Thoracic aorta (tissue), 2 donors: ENCODE measurements at regions not wholly inside any gene's neighbourhood (a gene's known extent, or its start where the extent isn't known, plus 50 kb on each side); places are given as distances from the start of the nearest gene placed in this dataset.

Experiments used
- ATAC-seq: fragments of 150-250 bp; one replicate; pipeline ENCODE4 v1.8.0; 2017; ENCODE audit warnings: low read depth; ENCODE audit not compliant: insufficient number of reproducible peaks, low FRiP score
- DNase-seq: peaks from one replicate; pipeline ENCODE4 v3.0.0-alpha.2; 2020; ENCODE audit warnings: low spot score
- H3K27ac ChIP-seq, 2 donors: fragments of 200-600 bp; sonication (generic); 1 replicate in 1 of 2; 2 replicates in 1 of 2; pipeline ENCODE4 v1.5.1; 2016; ENCODE audit warnings: mild to moderate bottlenecking in 2 of 2, moderate library complexity in 2 of 2
- H3K27me3 ChIP-seq: fragments of 200-600 bp; sonication (generic); replicated peaks from 2 replicates; pipeline ENCODE4 v1.6.0; 2016; ENCODE audit warnings: mild to moderate bottlenecking; ENCODE audit not compliant: insufficient read depth
- H3K36me3 ChIP-seq: fragments of 200-600 bp; sonication (generic); one replicate; pipeline ENCODE4 v1.5.1; 2016
- H3K4me1 ChIP-seq, 2 donors: fragments of 200-600 bp; sonication (generic); 1 replicate in 1 of 2; 2 replicates in 1 of 2; pipeline versions ENCODE4 v1.5.1 to v1.6.0; 2016; ENCODE audit warnings: low read depth in 2 of 2, mild to moderate bottlenecking in 1 of 2; ENCODE audit not compliant: control insufficient read depth in 1 of 2
- H3K4me3 ChIP-seq: fragments of 200-600 bp; sonication (generic); 2 replicates; pipeline ENCODE4 v1.5.1; 2016; ENCODE audit warnings: mild to moderate bottlenecking
- H3K9me3 ChIP-seq: fragments of 200-600 bp; sonication (generic); 2 replicates; pipeline ENCODE4 v1.5.1; 2016
- TF ChIP-seq, protein P1 (sequence below): fragments of 200-600 bp; sonication (generic); IDR thresholded peaks from one replicate; pipeline ENCODE4 v1.5.1; 2019; ENCODE audit warnings: antibody characterized with exemption

DNA sequence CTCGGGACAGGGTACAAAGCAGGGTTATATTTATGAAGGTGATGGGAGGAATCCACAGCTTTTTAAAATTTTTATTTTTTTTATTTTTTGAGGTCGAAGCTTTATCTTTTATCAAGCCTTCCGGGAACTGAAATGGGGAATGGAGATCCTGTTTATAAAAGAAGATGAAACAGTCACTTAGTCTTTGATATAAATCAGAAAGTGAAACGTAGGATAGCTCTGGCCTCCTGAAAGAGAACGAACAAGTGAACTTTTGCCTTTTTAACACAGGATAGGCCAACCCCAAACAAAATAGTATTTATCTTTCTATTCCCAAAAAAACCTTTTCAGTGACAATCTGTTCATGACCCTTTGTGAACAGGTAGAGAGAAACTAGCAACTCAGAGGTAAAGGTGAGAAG lies 634.0 kb upstream of the LMCD1 start:
- Histone ChIP-seq H3K4me3 (no peak overlapping the region), H3K4me1 (no peaks in the 10 kb centered on the region), H3K27ac (no peak overlapping the region), H3K9me3 (no peaks in the 10 kb centered on the region), H3K27me3 (no peaks in the 10 kb centered on the region), H3K36me3 (no peaks in the 10 kb centered on the region)
- TF ChIP-seq, protein P1, sequence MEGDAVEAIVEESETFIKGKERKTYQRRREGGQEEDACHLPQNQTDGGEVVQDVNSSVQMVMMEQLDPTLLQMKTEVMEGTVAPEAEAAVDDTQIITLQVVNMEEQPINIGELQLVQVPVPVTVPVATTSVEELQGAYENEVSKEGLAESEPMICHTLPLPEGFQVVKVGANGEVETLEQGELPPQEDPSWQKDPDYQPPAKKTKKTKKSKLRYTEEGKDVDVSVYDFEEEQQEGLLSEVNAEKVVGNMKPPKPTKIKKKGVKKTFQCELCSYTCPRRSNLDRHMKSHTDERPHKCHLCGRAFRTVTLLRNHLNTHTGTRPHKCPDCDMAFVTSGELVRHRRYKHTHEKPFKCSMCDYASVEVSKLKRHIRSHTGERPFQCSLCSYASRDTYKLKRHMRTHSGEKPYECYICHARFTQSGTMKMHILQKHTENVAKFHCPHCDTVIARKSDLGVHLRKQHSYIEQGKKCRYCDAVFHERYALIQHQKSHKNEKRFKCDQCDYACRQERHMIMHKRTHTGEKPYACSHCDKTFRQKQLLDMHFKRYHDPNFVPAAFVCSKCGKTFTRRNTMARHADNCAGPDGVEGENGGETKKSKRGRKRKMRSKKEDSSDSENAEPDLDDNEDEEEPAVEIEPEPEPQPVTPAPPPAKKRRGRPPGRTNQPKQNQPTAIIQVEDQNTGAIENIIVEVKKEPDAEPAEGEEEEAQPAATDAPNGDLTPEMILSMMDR, result no peak
- DNase-seq, result no peak
- no peak for ATAC-seq

DNA sequence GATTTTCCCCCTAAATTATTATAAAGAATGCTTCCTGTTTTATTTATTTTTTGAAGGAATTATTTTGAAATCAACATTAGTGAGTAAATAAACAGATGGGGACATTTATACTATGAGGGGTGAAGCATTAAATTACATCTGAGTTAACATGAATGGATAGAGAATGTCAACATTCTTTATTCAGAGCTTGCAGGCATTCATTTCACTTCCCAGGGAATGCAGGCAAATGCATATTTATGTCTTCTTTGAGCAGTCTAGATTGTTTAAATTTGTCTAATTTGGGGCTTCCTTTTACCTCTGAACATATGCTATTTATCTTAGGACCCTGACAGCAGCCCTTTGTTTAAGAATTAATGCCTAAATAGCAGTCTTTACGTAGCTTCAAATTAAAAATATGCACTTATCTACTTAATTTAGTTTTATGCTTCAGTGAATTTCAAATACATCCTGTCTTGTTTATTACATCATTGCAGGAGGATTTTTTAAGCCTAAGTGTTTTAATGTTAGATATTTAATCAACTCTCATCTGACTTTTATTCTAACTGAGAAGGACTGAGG lies 630.5 kb upstream of the LMCD1 start:
- DNase-seq (no peak), ATAC-seq (no peak)
- Histone ChIP-seq H3K36me3 (no peaks in the 10 kb centered on the region), H3K4me3 (no peak overlapping the region), H3K27ac (no peak overlapping the region), H3K27me3 (no peaks in the 10 kb centered on the region), H3K4me1 (peaks cover under 1 to 2% of the 10 kb centered on the region in 2 donors), H3K9me3 (no peaks in the 10 kb centered on the region)
- TF ChIP-seq, protein P1, result no peak

DNA sequence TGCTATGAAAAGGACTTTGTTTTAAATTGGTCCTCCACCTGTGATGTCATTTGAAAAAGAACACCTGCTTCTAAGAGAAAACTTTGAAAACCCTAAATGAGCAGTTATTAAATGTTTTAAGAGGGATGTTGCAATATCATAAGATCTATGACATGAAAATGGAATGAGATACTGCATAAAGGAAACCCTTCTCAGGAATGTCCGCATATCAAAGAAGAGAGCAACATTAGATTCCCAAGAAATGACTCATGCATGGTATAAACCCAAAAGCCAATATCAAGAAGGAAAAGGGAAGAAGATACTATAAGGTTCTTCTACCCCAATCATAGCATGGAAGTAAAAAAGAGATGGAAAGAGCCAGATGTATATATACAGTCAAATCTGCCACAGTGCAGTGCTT lies 627.5 kb upstream of the LMCD1 start:
- no peak overlapping the region for H3K27ac ChIP-seq
- TF ChIP-seq, protein P1, result no peak
- no peaks in the 10 kb centered on the region for H3K36me3 ChIP-seq
- peaks cover 14 to 20% of the 10 kb centered on the region in 2 donors for H3K4me1 ChIP-seq
- no peak for DNase-seq
- no peaks in the 10 kb centered on the region for H3K9me3 ChIP-seq
- no peak overlapping the region for H3K4me3 ChIP-seq
- H3K27me3 ChIP-seq, result no peaks in the 10 kb centered on the region
- no peak for ATAC-seq

DNA sequence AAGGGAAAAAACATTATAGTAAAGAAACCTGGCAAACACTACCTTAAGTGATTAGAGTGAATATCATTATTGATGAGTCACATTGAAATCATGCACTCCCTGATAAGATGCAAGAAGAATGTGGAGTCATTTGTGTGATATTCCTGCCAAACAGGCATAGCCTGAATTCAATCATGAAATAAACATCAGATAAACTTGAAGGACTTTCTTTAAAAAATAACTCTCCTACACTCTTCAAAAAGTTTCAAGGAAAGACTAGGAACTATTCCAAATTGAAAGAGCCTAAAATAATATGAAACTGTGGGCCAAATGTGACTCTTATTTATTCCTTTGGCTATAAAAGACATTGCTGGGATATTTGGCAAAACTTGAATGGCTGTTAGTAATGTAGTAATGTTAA lies 625.7 kb upstream of the LMCD1 start:
- ATAC-seq (no peak), DNase-seq (no peak)
- Histone ChIP-seq H3K27me3 (no peaks in the 10 kb centered on the region), H3K9me3 (no peaks in the 10 kb centered on the region), H3K4me3 (no peak overlapping the region), H3K36me3 (no peaks in the 10 kb centered on the region), H3K4me1 (peaks cover 14 to 20% of the 10 kb centered on the region in 2 donors), H3K27ac (no peak overlapping the region)
- TF ChIP-seq, protein P1, result no peak

DNA sequence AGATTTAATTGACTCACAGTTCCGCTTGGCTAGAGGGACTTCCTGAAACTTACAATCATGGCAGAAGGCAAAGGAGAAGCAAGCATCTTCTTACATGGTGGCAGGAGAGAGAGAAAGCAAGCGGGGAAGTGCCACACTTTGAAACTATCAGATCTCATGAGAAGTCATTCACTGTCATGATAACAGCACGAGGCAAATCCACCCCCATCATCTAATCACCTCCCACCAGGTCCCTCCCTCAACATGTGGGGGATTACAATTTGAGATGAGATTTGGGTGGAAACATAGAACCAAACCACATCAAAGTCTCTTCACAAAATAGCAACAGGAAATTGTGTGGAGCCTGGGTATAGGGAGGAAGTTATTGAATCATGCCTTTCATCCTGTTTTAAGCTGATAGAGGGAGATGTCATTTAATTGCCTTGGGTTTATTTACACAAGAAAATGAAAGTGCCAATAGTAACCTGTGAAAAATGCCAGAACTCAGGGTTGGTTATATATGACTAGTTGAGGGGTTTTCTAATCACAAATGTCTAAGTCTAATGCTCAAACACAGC lies 624.8 kb upstream of the LMCD1 start:
- ATAC-seq (no peak), DNase-seq (no peak)
- H3K27ac ChIP-seq, result no peak overlapping the region
- peaks cover 14 to 20% of the 10 kb centered on the region in 2 donors for H3K4me1 ChIP-seq
- no peaks in the 10 kb centered on the region for H3K27me3 ChIP-seq
- no peaks in the 10 kb centered on the region for H3K36me3 ChIP-seq
- TF ChIP-seq, protein P1, result no peak
- no peaks in the 10 kb centered on the region for H3K9me3 ChIP-seq
- H3K4me3 ChIP-seq, result no peak overlapping the region
